Astrocyte of the spinal cord (primary cell): ENCODE measurements at regions not wholly inside any gene's neighbourhood (a gene's known extent, or its start where the extent isn't known, plus 50 kb on each side); places are given as distances from the start of the nearest gene placed in this dataset.

ENCODE experiments used
- DNase-seq: peaks from one replicate; pipeline ENCODE4 v3.0.0; 2011; ENCODE audit warnings: low read depth, low spot score
- H3K4me3 ChIP-seq: 2 replicates; pipeline ENCODE4 v1.5.1; 2011; ENCODE audit warnings: low read depth, mild to moderate bottlenecking, low read length, moderate library complexity
- CTCF ChIP-seq: IDR thresholded peaks from 2 replicates; pipeline ENCODE4 v1.5.1; 2012; ENCODE audit warnings: low read depth, mild to moderate bottlenecking, low read length, inconsistent platforms
- in situ Hi-C: cut with HindIII; loops from 2 replicates; pipeline ENCODE4 v1.10.0; 2017; ENCODE audit warnings: low sequenced_read_pairs

- DNase-seq: no peak
- in situ Hi-C loops: no loop called here
- TF ChIP-seq CTCF: no peak
- H3K4me3 ChIP-seq: no peak overlapping the region
Observed at GRCh38 chr6:85390105-85390728, 59.7 kb upstream of the NT5E start.

- no peak for DNase-seq
- in situ Hi-C loops: no loop called here
- no peak overlapping the region for H3K4me3 ChIP-seq
- no peak for TF ChIP-seq CTCF
Observed at GRCh38 chr6:85389151-85389797, 60.6 kb upstream of the NT5E start.

GRCh38 chr6:85388531-85388930 is 61.4 kb upstream of the NT5E start:
- no peak for DNase-seq
- H3K4me3 ChIP-seq: no peak overlapping the region
- no peak for TF ChIP-seq CTCF
- in situ Hi-C loops: no loop called here

GRCh38 chr6:85385636-85386315 is 64.1 kb upstream of the NT5E start:
- no peak for DNase-seq
- H3K4me3 ChIP-seq: no peak overlapping the region
- in situ Hi-C loops: no loop called here
- no peak for TF ChIP-seq CTCF

GRCh38 chr6:85383042-85383441 is 66.8 kb upstream of the NT5E start:
- in situ Hi-C loops: no loop called here
- no peak for TF ChIP-seq CTCF
- no peak for DNase-seq
- no peak overlapping the region for H3K4me3 ChIP-seq

- no peak for TF ChIP-seq CTCF
- in situ Hi-C loops: no loop called here
- DNase-seq: no peak
- H3K4me3 ChIP-seq: no peak overlapping the region
Observed at GRCh38 chr6:85382541-85382940, 67.3 kb upstream of the NT5E start.
